Activated T-helper 2 cell treated with anti-CD3 and anti-CD28 coated beads, Interferon-gamma antibody, Interleukin-2, Interleukin-4, amounts not matched to agents 10 μg/mL and 5 μg/mL and 100 μg/mL, durations not matched to agents 14 hours and 24 hours and 36 hours (primary cell): ENCODE measurements at regions not wholly inside any gene's neighbourhood (a gene's known extent, or its start where the extent isn't known, plus 50 kb on each side); places are given as distances from the start of the nearest gene placed in this dataset.

Source experiments
- DNase-seq: peaks from one replicate; pipeline ENCODE4 v3.0.0; 2021; ENCODE audit warnings: low spot score
- H3K27ac Mint-ChIP-seq: one replicate; pipeline ENCODE4 v1.8.0; 2021; ENCODE audit warnings: mixed read lengths
- H3K27me3 Mint-ChIP-seq: one replicate; pipeline ENCODE4 v1.8.0; 2021; ENCODE audit warnings: low read depth, mixed read lengths
- H3K36me3 Mint-ChIP-seq: one replicate; pipeline ENCODE4 v1.8.0; 2021; ENCODE audit warnings: low read depth, mixed read lengths
- H3K4me1 Mint-ChIP-seq: one replicate; pipeline ENCODE4 v1.8.0; 2021; ENCODE audit warnings: low read depth, mixed read lengths
- H3K4me3 Mint-ChIP-seq: one replicate; pipeline ENCODE4 v1.8.0; 2021; ENCODE audit warnings: low read depth, mild to moderate bottlenecking, moderate library complexity, mixed read lengths
- H3K9me3 Mint-ChIP-seq: one replicate; pipeline ENCODE4 v1.8.0; 2021; ENCODE audit warnings: mixed read lengths
- intact Hi-C: fragments of 100-400 bp; cut with micrococcal nuclease; formaldehyde crosslinking; loops from one replicate; pipeline ENCODE4 v1.15.1; 2023

DNA sequence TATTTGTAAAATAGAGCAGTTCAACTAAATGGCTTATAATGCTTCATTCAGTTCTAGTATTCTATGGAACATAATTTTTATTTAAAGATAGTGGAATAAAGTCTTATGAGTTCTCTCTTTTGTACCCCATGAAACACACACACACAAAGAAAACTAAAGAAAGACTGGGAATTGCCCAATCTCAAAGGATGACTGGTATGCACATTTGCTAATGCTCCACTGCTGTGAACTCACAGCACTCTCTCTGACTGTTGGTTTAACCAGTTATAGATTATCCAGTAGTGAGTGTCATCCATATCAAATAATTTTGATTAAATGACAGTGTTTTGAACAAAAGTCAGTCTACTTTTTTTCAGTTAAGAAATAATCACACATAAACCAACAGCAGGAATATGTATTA, 1082.4 kb upstream of the B3GALT2 start:
- no peak for DNase-seq
- Mint-ChIP-seq H3K4me1 (no peaks in the 10 kb centered on the region), H3K27me3 (no peaks in the 10 kb centered on the region), H3K9me3 (no peaks in the 10 kb centered on the region), H3K36me3 (no peaks in the 10 kb centered on the region), H3K4me3 (no peak overlapping the region), H3K27ac (no peak overlapping the region)
- intact Hi-C loops = no loop called here

DNA sequence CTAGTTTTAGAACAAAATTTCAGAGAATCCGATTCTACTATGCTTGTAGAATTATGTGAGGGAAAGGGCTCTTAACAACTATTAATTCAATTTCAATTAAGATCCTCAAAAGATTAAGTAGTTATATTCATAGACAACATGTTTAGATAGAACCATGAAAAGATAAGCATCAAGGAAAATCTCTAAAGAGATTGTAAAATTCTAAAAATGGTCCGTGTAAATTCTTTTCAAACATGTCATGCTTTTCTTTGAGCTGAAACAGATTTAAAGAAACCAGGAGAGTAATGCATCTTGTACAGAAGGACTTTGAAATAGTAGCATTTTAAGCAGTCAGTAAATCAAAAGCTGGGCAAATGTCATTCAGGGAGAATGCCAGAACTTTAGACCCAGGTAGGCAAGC, 1080.6 kb upstream of the B3GALT2 start:
- Mint-ChIP-seq H3K27ac (no peak overlapping the region), H3K4me3 (no peak overlapping the region), H3K36me3 (no peaks in the 10 kb centered on the region), H3K9me3 (peaks cover 6% of the 10 kb centered on the region), H3K27me3 (no peaks in the 10 kb centered on the region), H3K4me1 (no peaks in the 10 kb centered on the region)
- no peak for DNase-seq
- intact Hi-C loops = no loop called here

- no peak for DNase-seq
- Mint-ChIP-seq H3K4me1 (no peaks in the 10 kb centered on the region), H3K4me3 (no peak overlapping the region), H3K27me3 (no peaks in the 10 kb centered on the region), H3K27ac (no peak overlapping the region), H3K9me3 (no peaks in the 10 kb centered on the region), H3K36me3 (no peaks in the 10 kb centered on the region)
- intact Hi-C loops = no loop called here
These were observed 1069.6 kb upstream of the B3GALT2 start for GRCh38 chr1:194256010-194256409.

DNA sequence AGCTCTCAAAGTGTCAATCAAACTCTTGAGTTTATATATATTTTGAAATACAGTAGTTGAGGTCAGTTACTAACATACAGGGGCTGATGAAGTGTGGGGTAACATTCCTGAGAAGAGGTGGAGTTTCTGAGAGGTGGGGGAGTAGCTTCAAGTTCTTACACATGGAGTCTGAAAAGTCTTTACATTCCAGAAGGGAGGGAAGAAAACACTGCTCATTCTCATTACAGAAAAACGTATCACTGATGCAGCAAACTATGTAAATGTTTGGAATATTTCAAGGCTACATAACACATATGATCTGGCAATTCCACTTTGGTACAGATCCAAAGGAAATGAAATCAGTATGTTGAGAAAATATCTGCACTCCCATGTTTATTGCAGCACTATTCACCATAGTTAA, 1065.8 kb upstream of the B3GALT2 start:
- intact Hi-C loops = no loop called here
- Mint-ChIP-seq H3K27ac (no peak overlapping the region), H3K36me3 (no peaks in the 10 kb centered on the region), H3K4me3 (no peak overlapping the region), H3K27me3 (no peaks in the 10 kb centered on the region), H3K4me1 (no peaks in the 10 kb centered on the region), H3K9me3 (no peaks in the 10 kb centered on the region)
- no peak for DNase-seq

- Mint-ChIP-seq H3K27ac (no peak overlapping the region), H3K36me3 (no peaks in the 10 kb centered on the region), H3K4me1 (no peaks in the 10 kb centered on the region), H3K9me3 (no peaks in the 10 kb centered on the region), H3K27me3 (no peaks in the 10 kb centered on the region), H3K4me3 (no peak overlapping the region)
- intact Hi-C loops = no loop called here
- no peak for DNase-seq
These were observed 1054.8 kb upstream of the B3GALT2 start for GRCh38 chr1:194241215-194241614.

GRCh38 chr1:194233069-194233468, 1046.7 kb upstream of the B3GALT2 start:
- intact Hi-C loops = no loop called here
- Mint-ChIP-seq H3K4me3 (no peak overlapping the region), H3K36me3 (no peaks in the 10 kb centered on the region)

DNA sequence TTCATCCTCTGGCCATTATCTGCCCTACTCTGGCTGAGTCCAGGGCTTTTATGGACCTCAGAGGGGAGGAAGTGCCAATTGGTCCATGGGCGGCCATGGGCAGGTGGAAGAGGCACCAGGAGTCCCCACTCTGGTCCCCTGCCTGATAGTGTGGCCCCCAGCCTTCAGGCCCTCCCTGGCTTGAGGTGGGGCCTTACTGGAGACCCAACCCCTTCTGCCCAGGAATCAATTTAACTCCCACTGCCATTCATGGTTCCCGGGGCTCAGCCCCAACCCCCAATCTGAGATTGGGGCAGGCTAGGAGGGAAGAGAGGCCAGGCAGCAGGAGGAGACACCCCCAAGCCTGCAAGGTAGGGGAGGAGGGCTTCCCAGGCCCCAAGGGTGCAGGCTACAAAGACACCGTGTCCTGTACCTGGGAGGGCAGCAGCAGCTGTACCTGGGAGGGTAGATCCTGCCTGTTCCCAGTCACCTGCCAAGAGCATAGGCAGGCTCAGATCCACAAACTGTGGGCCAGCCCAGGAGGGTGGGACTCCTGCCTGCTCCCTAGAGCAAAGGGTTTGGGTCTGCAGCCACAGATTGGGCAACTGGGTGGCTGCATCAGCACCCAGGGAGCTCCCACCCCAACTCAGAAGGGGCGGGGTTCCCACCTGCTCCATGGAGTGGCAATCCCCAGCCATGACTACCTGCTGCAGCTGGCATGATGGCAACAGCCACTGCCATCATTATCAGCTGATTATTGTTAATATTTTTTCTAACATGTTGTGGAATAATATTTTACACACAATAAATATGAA, 1044.1 kb upstream of the B3GALT2 start:
- no peaks in the 10 kb centered on the region for H3K27me3 Mint-ChIP-seq
- H3K4me1 Mint-ChIP-seq = peaks cover under 1% of the 10 kb centered on the region
- no peaks in the 10 kb centered on the region for H3K36me3 Mint-ChIP-seq
- H3K27ac Mint-ChIP-seq = no peak overlapping the region
- no peaks in the 10 kb centered on the region for H3K9me3 Mint-ChIP-seq
- intact Hi-C loops = no loop called here
- DNase-seq = no peak
- no peak overlapping the region for H3K4me3 Mint-ChIP-seq

More at GRCh38 chr1:194233069-194233468, 1046.7 kb upstream of the B3GALT2 start:
- DNase-seq = no peak
- Mint-ChIP-seq H3K27ac (no peak overlapping the region), H3K27me3 (no peaks in the 10 kb centered on the region), H3K9me3 (no peaks in the 10 kb centered on the region), H3K4me1 (no peaks in the 10 kb centered on the region)

- Mint-ChIP-seq H3K9me3 (no peaks in the 10 kb centered on the region), H3K36me3 (no peaks in the 10 kb centered on the region), H3K4me3 (no peak overlapping the region), H3K4me1 (peaks cover 3% of the 10 kb centered on the region), H3K27ac (no peak overlapping the region), H3K27me3 (no peaks in the 10 kb centered on the region)
- intact Hi-C loops = no loop called here
- DNase-seq = no peak
These were observed 1042.0 kb upstream of the B3GALT2 start for GRCh38 chr1:194228427-194228826.

- Mint-ChIP-seq H3K27me3 (no peaks in the 10 kb centered on the region), H3K4me1 (peaks cover 3% of the 10 kb centered on the region), H3K9me3 (no peaks in the 10 kb centered on the region), H3K27ac (no peak overlapping the region), H3K4me3 (no peak overlapping the region), H3K36me3 (no peaks in the 10 kb centered on the region)
- DNase-seq = no peak
- intact Hi-C loops = no loop called here
These were observed 1040.7 kb upstream of the B3GALT2 start for GRCh38 chr1:194227161-194227560.

DNA sequence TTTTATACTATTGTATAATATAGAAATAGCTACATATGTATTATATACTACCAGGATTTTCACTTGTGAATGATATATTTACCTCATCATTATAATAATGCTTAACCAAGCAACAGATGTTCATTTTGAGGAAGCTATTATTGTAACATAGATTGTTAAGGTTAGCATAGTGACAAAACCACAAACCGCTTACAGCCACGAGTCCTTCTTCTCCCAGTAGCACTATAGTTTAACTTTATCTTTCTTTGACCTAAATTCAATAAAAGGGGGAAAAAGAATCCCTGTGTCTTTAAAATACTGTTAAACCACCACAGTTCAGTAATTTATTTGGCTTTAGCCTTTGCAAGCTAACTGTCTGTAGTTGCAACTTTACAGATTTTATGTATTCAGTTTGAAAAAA, 1039.4 kb upstream of the B3GALT2 start:
- no peak for DNase-seq
- no peaks in the 10 kb centered on the region for H3K36me3 Mint-ChIP-seq
- H3K4me3 Mint-ChIP-seq = no peak overlapping the region
- intact Hi-C loops = no loop called here
- no peak overlapping the region for H3K27ac Mint-ChIP-seq
- no peaks in the 10 kb centered on the region for H3K9me3 Mint-ChIP-seq
- H3K27me3 Mint-ChIP-seq = no peaks in the 10 kb centered on the region
- H3K4me1 Mint-ChIP-seq = peaks cover 3% of the 10 kb centered on the region

GRCh38 chr1:194223596-194223995, 1037.2 kb upstream of the B3GALT2 start:
- Mint-ChIP-seq H3K4me3 (no peak overlapping the region), H3K9me3 (no peaks in the 10 kb centered on the region), H3K27me3 (no peaks in the 10 kb centered on the region), H3K36me3 (no peaks in the 10 kb centered on the region), H3K4me1 (peaks cover 3% of the 10 kb centered on the region), H3K27ac (no peak overlapping the region)
- no peak for DNase-seq
- intact Hi-C loops = no loop called here

- no peaks in the 10 kb centered on the region for H3K9me3 Mint-ChIP-seq
- no peaks in the 10 kb centered on the region for H3K27me3 Mint-ChIP-seq
- H3K27ac Mint-ChIP-seq = no peak overlapping the region
- no peaks in the 10 kb centered on the region for H3K4me1 Mint-ChIP-seq
- no peak overlapping the region for H3K4me3 Mint-ChIP-seq
- intact Hi-C loops = no loop called here
- H3K36me3 Mint-ChIP-seq = no peaks in the 10 kb centered on the region
- no peak for DNase-seq
These were observed 1029.0 kb upstream of the B3GALT2 start for GRCh38 chr1:194215448-194215847.

DNA sequence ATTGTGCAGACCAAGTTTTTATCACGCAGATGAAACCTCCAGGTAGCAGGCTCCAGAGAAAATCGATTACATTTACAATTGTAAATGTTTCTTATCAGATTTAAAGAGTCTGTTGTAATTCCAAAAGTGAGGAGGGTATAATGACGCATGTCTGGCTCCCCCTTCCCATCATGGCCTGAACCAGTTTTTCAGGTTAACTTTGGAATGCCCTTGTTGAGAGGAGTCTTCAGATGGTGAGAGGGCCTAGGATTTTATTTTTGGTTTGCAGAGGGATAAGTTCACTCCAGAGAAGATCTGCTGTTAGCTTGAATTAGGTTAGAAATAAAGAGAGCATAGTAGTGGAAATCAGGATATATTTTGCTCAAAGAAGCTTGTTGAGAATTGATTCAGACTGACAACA, 1028.3 kb upstream of the B3GALT2 start:
- DNase-seq = no peak
- Mint-ChIP-seq H3K27me3 (no peaks in the 10 kb centered on the region), H3K36me3 (no peaks in the 10 kb centered on the region), H3K4me3 (no peak overlapping the region), H3K9me3 (no peaks in the 10 kb centered on the region), H3K4me1 (no peaks in the 10 kb centered on the region), H3K27ac (no peak overlapping the region)
- intact Hi-C loops = no loop called here

GRCh38 chr1:194209920-194210319, 1023.5 kb upstream of the B3GALT2 start:
- no peaks in the 10 kb centered on the region for H3K27me3 Mint-ChIP-seq
- no peaks in the 10 kb centered on the region for H3K36me3 Mint-ChIP-seq
- H3K4me3 Mint-ChIP-seq = no peak overlapping the region
- intact Hi-C loops = no loop called here
- H3K4me1 Mint-ChIP-seq = no peaks in the 10 kb centered on the region
- H3K27ac Mint-ChIP-seq = no peak overlapping the region
- no peaks in the 10 kb centered on the region for H3K9me3 Mint-ChIP-seq
- no peak for DNase-seq
